ENCODE measurements at regions not wholly inside any gene's neighbourhood (a gene's known extent, or its start where the extent isn't known, plus 50 kb on each side); places are given as distances from the start of the nearest gene placed in this dataset.

- intact Hi-C loops (cut with DNase I), result no loop called here
- H3K36me3 ChIP-seq (ENCODE audit: insufficient read depth in 1 of 2, low read depth in 1 of 2), result no peaks in the 10 kb centered on the region
- no peaks in the 10 kb centered on the region for H3K9me3 ChIP-seq
- no peak for DNase-seq
- no peak for TF ChIP-seq CTCF (IDR thresholded peaks at IDR 0.05)
- H3K4me3 ChIP-seq, result no peak overlapping the region
- ATAC-seq, result no peak
- WGBS, 3 donors, result 36 to 43% (median 42%) methylated on average over 4 of the region's 4 CpGs
- H3K27me3 ChIP-seq (ENCODE audit: insufficient read depth in 3 of 3, low read length in 2 of 3), result peaks cover 0 to 2% (median 0%) of the 10 kb centered on the region in 3 donors
- no peaks in the 10 kb centered on the region for H3K4me1 ChIP-seq
- H3K27ac ChIP-seq, result no peak overlapping the region
Observed at GRCh38 chr7:108697254-108697653, 127.6 kb downstream of the DNAJB9 start.

- Histone ChIP-seq H3K4me1 (no peaks in the 10 kb centered on the region), H3K36me3 (ENCODE audit: insufficient read depth in 1 of 2, low read depth in 1 of 2) (no peaks in the 10 kb centered on the region), H3K9me3 (no peaks in the 10 kb centered on the region), H3K4me3 (no peak overlapping the region), H3K27ac (no peak overlapping the region), H3K27me3 (ENCODE audit: insufficient read depth in 3 of 3, low read length in 2 of 3) (no peaks in the 10 kb centered on the region)
- ATAC-seq (no peak), DNase-seq (no peak)
- TF ChIP-seq CTCF (IDR thresholded peaks at IDR 0.05), result no peak
- intact Hi-C loops (cut with DNase I), result no loop called here
Observed at GRCh38 chr7:108711611-108712010, 141.9 kb downstream of the DNAJB9 start.

- H3K27ac ChIP-seq, result no peak overlapping the region
- H3K36me3 ChIP-seq (ENCODE audit: insufficient read depth in 1 of 2, low read depth in 1 of 2), result no peaks in the 10 kb centered on the region
- H3K9me3 ChIP-seq, result no peaks in the 10 kb centered on the region
- TF ChIP-seq CTCF (IDR thresholded peaks at IDR 0.05), result no peak
- intact Hi-C loops (cut with DNase I), result loop anchor here in 1 of 2 donors (5.0 kb wide), 1 partner anchor 36 kb away; no protein-coding TSS in a partner anchor
- DNase-seq, result no peak
- H3K4me3 ChIP-seq, result no peak overlapping the region
- no peak for ATAC-seq
- 83 to 86% (median 85%) methylated on average over 1 of the region's 1 CpG for WGBS, 3 donors
- no peaks in the 10 kb centered on the region for H3K4me1 ChIP-seq
- H3K27me3 ChIP-seq (ENCODE audit: insufficient read depth in 3 of 3, low read length in 2 of 3), result peaks cover 0 to 2% (median 0%) of the 10 kb centered on the region in 3 donors
Observed at GRCh38 chr7:108716783-108717182, 147.1 kb downstream of the DNAJB9 start.

- Histone ChIP-seq H3K27me3 (ENCODE audit: insufficient read depth in 3 of 3, low read length in 2 of 3) (peaks cover 0 to 2% (median 0%) of the 10 kb centered on the region in 3 donors), H3K4me1 (no peaks in the 10 kb centered on the region), H3K4me3 (no peak overlapping the region), H3K36me3 (ENCODE audit: insufficient read depth in 1 of 2, low read depth in 1 of 2) (no peaks in the 10 kb centered on the region), H3K9me3 (no peaks in the 10 kb centered on the region), H3K27ac (no peak overlapping the region)
- TF ChIP-seq CTCF (IDR thresholded peaks at IDR 0.05), result no peak
- ATAC-seq (no peak), DNase-seq (no peak)
- intact Hi-C loops (cut with DNase I), result loop anchor here in 1 of 2 donors (5.0 kb wide), 1 partner anchor 35 kb away; no protein-coding TSS in a partner anchor
Observed at GRCh38 chr7:108717781-108718180, 148.1 kb downstream of the DNAJB9 start.

GRCh38 chr7:108719631-108720030, 150.0 kb downstream of the DNAJB9 start:
- H3K27ac ChIP-seq, result no peak overlapping the region
- ATAC-seq (no peak), DNase-seq (no peak)
- H3K36me3 ChIP-seq (ENCODE audit: insufficient read depth in 1 of 2, low read depth in 1 of 2), result no peaks in the 10 kb centered on the region
- TF ChIP-seq CTCF (IDR thresholded peaks at IDR 0.05), result no peak
- peaks cover 0 to 2% (median 0%) of the 10 kb centered on the region in 3 donors for H3K27me3 ChIP-seq (ENCODE audit: insufficient read depth in 3 of 3, low read length in 2 of 3)
- intact Hi-C loops (cut with DNase I), result loop anchor here in 1 of 2 donors (5.0 kb wide), 1 partner anchor 33 kb away; no protein-coding TSS in a partner anchor
- H3K4me3 ChIP-seq, result no peak overlapping the region
- H3K4me1 ChIP-seq, result no peaks in the 10 kb centered on the region
- no peaks in the 10 kb centered on the region for H3K9me3 ChIP-seq
